NB4 (cell line): ENCODE measurements at regions not wholly inside any gene's neighbourhood (a gene's known extent, or its start where the extent isn't known, plus 50 kb on each side); places are given as distances from the start of the nearest gene placed in this dataset.

ENCODE experiments used
- CTCF ChIP-seq: IDR thresholded peaks from one replicate; pipeline ENCODE4 v1.5.1; 2012; ENCODE audit warnings: low read depth, low read length
- POLR2A ChIP-seq: IDR thresholded peaks from 2 replicates; pipeline ENCODE4 v1.6.1; 2011; ENCODE audit warnings: mild to moderate bottlenecking; ENCODE audit not compliant: insufficient read length; ENCODE audit errors: extremely low read depth

- TF ChIP-seq CTCF, result no peak
- TF ChIP-seq POLR2A, result no peak
Measured at GRCh38 chr4:160091631-160092030, 988.8 kb downstream of the RAPGEF2 start.
